Neural cell (in vitro differentiated cells): ENCODE measurements at regions not wholly inside any gene's neighbourhood (a gene's known extent, or its start where the extent isn't known, plus 50 kb on each side); places are given as distances from the start of the nearest gene placed in this dataset.

Experiments
- MXI1 ChIP-seq: fragments of 450-650 bp; conservative IDR thresholded peaks from 2 replicates; pipeline ENCODE4 v1.6.1; 2014; ENCODE audit warnings: antibody characterized with exemption, mild to moderate bottlenecking; ENCODE audit not compliant: poor library complexity, severe bottlenecking
- REST ChIP-seq: IDR thresholded peaks from 2 replicates; pipeline ENCODE4 v1.6.1; 2012; ENCODE audit warnings: borderline replicate concordance
- SMC3 ChIP-seq: fragments of 450-650 bp; conservative IDR thresholded peaks from 2 replicates; pipeline ENCODE4 v1.6.1; 2014; ENCODE audit warnings: antibody characterized with exemption, mild to moderate bottlenecking, moderate library complexity; ENCODE audit not compliant: poor library complexity

GRCh38 chr15:81939604-81940440, 106.0 kb downstream of the MEX3B start:
- no peak for TF ChIP-seq MXI1
- TF ChIP-seq REST, result no peak
- TF ChIP-seq SMC3, result no peak
